ENCODE measurements at regions not wholly inside any gene's neighbourhood (a gene's known extent, or its start where the extent isn't known, plus 50 kb on each side); places are given as distances from the start of the nearest gene placed in this dataset.

DNA sequence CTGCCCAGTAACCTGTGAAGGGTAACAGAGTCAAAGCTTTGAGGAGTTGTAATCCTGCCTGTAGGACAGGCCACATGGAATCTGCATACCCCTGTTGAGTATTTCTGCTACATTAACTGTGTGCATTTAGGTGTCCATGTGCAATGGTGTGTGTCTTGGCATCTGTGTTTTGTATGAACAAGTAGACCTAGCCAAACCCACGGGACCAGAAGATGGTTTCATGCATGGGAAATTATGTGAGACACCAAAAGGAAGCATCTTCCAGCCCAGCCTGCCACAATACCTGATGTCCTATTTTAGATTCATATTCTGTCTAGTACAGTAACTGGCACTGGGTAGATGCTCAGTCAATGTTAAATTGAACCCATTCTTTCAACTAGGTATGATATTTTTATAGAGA is 70.8 kb upstream of the KCND3 start:
- H3K9ac ChIP-seq (ENCODE audit: low read depth in 1 of 3, low read length in 3 of 3): no peak overlapping the region
- H3K4me3 ChIP-seq (ENCODE audit: low read length in 3 of 3): no peak overlapping the region
- peaks cover 0 to 2% (median 0%) of the 10 kb centered on the region in 3 donors for H3K27me3 ChIP-seq (ENCODE audit: control insufficient read depth in 3 of 3, insufficient read depth in 3 of 3, low read length in 3 of 3)
- peaks cover 0 to 7% (median 0%) of the 10 kb centered on the region in 3 donors for H3K4me1 ChIP-seq (ENCODE audit: control insufficient read depth in 3 of 3, insufficient read depth in 3 of 3, low read length in 3 of 3)
- no peaks in the 10 kb centered on the region for H3K9me3 ChIP-seq (ENCODE audit: control insufficient read depth in 3 of 3, low read length in 3 of 3)
- H3K27ac ChIP-seq (ENCODE audit: low read depth, low read length): no peak overlapping the region
- H3K36me3 ChIP-seq (ENCODE audit: control insufficient read depth in 3 of 3, insufficient read depth in 3 of 3, low read length in 3 of 3): no peaks in the 10 kb centered on the region

GRCh38 chr1:112061056-112061455 is 71.6 kb upstream of the KCND3 start:
- peaks cover 0 to 2% (median 0%) of the 10 kb centered on the region in 3 donors for H3K27me3 ChIP-seq (ENCODE audit: control insufficient read depth in 3 of 3, insufficient read depth in 3 of 3, low read length in 3 of 3)
- no peak overlapping the region for H3K4me3 ChIP-seq (ENCODE audit: low read length in 3 of 3)
- no peak overlapping the region for H3K9ac ChIP-seq (ENCODE audit: low read depth in 1 of 3, low read length in 3 of 3)
- no peaks in the 10 kb centered on the region for H3K9me3 ChIP-seq (ENCODE audit: control insufficient read depth in 3 of 3, low read length in 3 of 3)
- peaks cover 0 to 5% (median 0%) of the 10 kb centered on the region in 3 donors for H3K4me1 ChIP-seq (ENCODE audit: control insufficient read depth in 3 of 3, insufficient read depth in 3 of 3, low read length in 3 of 3)
- H3K27ac ChIP-seq (ENCODE audit: low read depth, low read length): no peak overlapping the region
- H3K36me3 ChIP-seq (ENCODE audit: control insufficient read depth in 3 of 3, insufficient read depth in 3 of 3, low read length in 3 of 3): no peaks in the 10 kb centered on the region

- Histone ChIP-seq H3K27me3 (ENCODE audit: control insufficient read depth in 3 of 3, insufficient read depth in 3 of 3, low read length in 3 of 3) (peaks cover 0 to 2% (median 0%) of the 10 kb centered on the region in 3 donors), H3K9ac (ENCODE audit: low read depth in 1 of 3, low read length in 3 of 3) (no peak overlapping the region), H3K4me1 (ENCODE audit: control insufficient read depth in 3 of 3, insufficient read depth in 3 of 3, low read length in 3 of 3) (no peaks in the 10 kb centered on the region), H3K9me3 (ENCODE audit: control insufficient read depth in 3 of 3, low read length in 3 of 3) (no peaks in the 10 kb centered on the region), H3K36me3 (ENCODE audit: control insufficient read depth in 3 of 3, insufficient read depth in 3 of 3, low read length in 3 of 3) (no peaks in the 10 kb centered on the region), H3K4me3 (ENCODE audit: low read length in 3 of 3) (no peak overlapping the region), H3K27ac (ENCODE audit: low read depth, low read length) (no peak overlapping the region)
Measured at GRCh38 chr1:112061901-112062320, 72.4 kb upstream of the KCND3 start.

DNA sequence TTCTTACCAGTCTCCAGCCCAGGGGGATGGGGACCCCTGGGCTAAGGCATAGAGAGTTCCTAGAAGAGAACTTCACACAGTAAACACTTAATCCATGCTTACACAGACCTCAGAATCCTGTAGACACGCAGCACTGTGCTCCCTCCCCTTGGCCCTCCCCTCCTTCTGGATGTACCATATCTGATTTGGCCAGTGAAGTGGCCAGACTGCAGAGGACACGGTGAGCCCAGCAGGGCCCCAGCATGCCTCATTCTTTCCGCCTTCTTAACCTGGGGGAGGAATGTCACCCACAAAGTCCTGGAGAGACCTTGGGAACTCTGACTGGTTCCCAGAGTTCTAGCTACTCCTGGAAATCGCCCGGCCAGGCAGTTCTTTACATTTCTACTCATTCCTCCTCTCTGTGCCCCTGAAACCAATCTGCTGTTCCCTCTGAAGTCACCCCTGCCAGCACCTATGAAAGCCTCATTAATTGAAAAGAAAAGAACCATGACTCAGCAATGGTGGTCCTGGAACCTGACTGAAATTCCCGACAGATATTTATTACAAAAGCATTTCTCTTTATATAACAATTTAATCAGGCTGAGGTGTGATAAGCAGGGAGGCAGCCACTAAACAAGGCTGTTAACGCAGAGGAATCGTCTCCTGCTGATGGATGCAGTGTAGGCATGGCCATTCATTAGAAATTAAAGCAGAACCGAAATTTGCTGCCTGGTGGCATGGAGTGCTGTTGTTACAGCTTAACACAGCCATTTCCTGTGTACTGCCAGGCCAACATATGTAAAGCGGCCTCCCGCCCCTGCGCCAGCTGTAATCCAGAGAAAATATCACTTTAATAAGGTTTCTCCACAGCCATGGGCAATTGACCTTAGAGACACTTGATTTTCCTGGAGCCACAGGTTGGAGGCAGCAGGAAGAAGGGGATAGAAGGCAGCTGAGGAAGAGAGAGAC is 74.6 kb upstream of the KCND3 start:
- Histone ChIP-seq H3K9ac (ENCODE audit: low read depth in 1 of 3, low read length in 3 of 3) (no peak overlapping the region), H3K27me3 (ENCODE audit: control insufficient read depth in 3 of 3, insufficient read depth in 3 of 3, low read length in 3 of 3) (peaks cover 0 to 2% (median 0%) of the 10 kb centered on the region in 3 donors), H3K27ac (ENCODE audit: low read depth, low read length) (no peak overlapping the region), H3K36me3 (ENCODE audit: control insufficient read depth in 3 of 3, insufficient read depth in 3 of 3, low read length in 3 of 3) (no peaks in the 10 kb centered on the region), H3K9me3 (ENCODE audit: control insufficient read depth in 3 of 3, low read length in 3 of 3) (no peaks in the 10 kb centered on the region), H3K4me1 (ENCODE audit: control insufficient read depth in 3 of 3, insufficient read depth in 3 of 3, low read length in 3 of 3) (no peaks in the 10 kb centered on the region), H3K4me3 (ENCODE audit: low read length in 3 of 3) (no peak overlapping the region)

DNA sequence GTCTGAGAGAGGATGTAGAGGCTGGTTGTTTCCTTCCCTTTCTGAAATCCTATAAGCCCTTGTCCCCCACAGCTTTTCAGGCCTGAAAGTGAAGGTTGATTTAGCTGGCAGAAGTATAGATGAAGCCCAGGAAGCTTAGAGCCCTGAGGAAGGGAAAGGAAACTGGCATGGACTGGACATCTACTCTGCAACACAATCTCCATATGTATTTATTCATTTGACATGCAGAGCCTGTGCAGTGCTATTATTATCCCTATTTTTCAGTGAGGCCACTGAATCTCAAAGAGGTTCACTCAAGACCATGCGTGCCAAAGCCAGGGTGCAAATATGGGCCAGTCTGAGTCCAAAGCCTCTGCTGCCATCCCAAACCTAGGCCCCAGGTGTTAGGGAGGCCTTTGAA is 78.5 kb upstream of the KCND3 start:
- no peak overlapping the region for H3K27ac ChIP-seq (ENCODE audit: low read depth, low read length)
- no peaks in the 10 kb centered on the region for H3K4me1 ChIP-seq (ENCODE audit: control insufficient read depth in 3 of 3, insufficient read depth in 3 of 3, low read length in 3 of 3)
- H3K9me3 ChIP-seq (ENCODE audit: control insufficient read depth in 3 of 3, low read length in 3 of 3): no peaks in the 10 kb centered on the region
- H3K27me3 ChIP-seq (ENCODE audit: control insufficient read depth in 3 of 3, insufficient read depth in 3 of 3, low read length in 3 of 3): peaks cover 0 to 2% (median 0%) of the 10 kb centered on the region in 3 donors
- no peaks in the 10 kb centered on the region for H3K36me3 ChIP-seq (ENCODE audit: control insufficient read depth in 3 of 3, insufficient read depth in 3 of 3, low read length in 3 of 3)
- H3K9ac ChIP-seq (ENCODE audit: low read depth in 1 of 3, low read length in 3 of 3): no peak overlapping the region
- H3K4me3 ChIP-seq (ENCODE audit: low read length in 3 of 3): no peak overlapping the region

DNA sequence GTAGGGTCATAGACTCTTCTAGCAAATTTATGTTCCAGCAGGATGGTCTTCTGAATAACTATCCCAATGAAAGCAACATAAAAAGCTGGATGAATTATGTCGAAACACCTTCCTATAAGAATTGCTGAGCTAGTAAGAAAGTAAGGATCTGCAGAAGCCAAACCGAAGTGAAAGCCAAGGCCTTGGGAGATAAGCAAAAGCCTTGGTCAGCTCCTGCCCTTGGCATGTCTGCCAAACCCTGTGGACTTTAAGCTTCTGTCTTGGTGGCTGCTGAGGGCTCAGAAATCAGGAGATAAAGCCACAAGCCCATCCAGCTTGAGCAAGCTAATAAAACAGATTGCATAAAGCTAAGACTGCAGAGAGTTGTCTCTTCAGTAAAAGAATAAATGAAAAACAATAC is 81.2 kb upstream of the KCND3 start:
- H3K27ac ChIP-seq (ENCODE audit: low read depth, low read length): no peak overlapping the region
- no peaks in the 10 kb centered on the region for H3K36me3 ChIP-seq (ENCODE audit: control insufficient read depth in 3 of 3, insufficient read depth in 3 of 3, low read length in 3 of 3)
- no peak overlapping the region for H3K4me3 ChIP-seq (ENCODE audit: low read length in 3 of 3)
- H3K9ac ChIP-seq (ENCODE audit: low read depth in 1 of 3, low read length in 3 of 3): no peak overlapping the region
- no peaks in the 10 kb centered on the region for H3K27me3 ChIP-seq (ENCODE audit: control insufficient read depth in 3 of 3, insufficient read depth in 3 of 3, low read length in 3 of 3)
- H3K9me3 ChIP-seq (ENCODE audit: control insufficient read depth in 3 of 3, low read length in 3 of 3): no peaks in the 10 kb centered on the region
- H3K4me1 ChIP-seq (ENCODE audit: control insufficient read depth in 3 of 3, insufficient read depth in 3 of 3, low read length in 3 of 3): no peaks in the 10 kb centered on the region

GRCh38 chr1:112074711-112075110 is 85.2 kb upstream of the KCND3 start:
- H3K9ac ChIP-seq (ENCODE audit: low read depth in 1 of 3, low read length in 3 of 3): no peak overlapping the region
- no peak overlapping the region for H3K27ac ChIP-seq (ENCODE audit: low read depth, low read length)
- H3K27me3 ChIP-seq (ENCODE audit: control insufficient read depth in 3 of 3, insufficient read depth in 3 of 3, low read length in 3 of 3): no peaks in the 10 kb centered on the region
- no peaks in the 10 kb centered on the region for H3K36me3 ChIP-seq (ENCODE audit: control insufficient read depth in 3 of 3, insufficient read depth in 3 of 3, low read length in 3 of 3)
- H3K9me3 ChIP-seq (ENCODE audit: control insufficient read depth in 3 of 3, low read length in 3 of 3): no peaks in the 10 kb centered on the region
- no peak overlapping the region for H3K4me3 ChIP-seq (ENCODE audit: low read length in 3 of 3)
- H3K4me1 ChIP-seq (ENCODE audit: control insufficient read depth in 3 of 3, insufficient read depth in 3 of 3, low read length in 3 of 3): no peaks in the 10 kb centered on the region

- Histone ChIP-seq H3K9me3 (ENCODE audit: control insufficient read depth in 3 of 3, low read length in 3 of 3) (no peaks in the 10 kb centered on the region), H3K4me1 (ENCODE audit: control insufficient read depth in 3 of 3, insufficient read depth in 3 of 3, low read length in 3 of 3) (no peaks in the 10 kb centered on the region), H3K27ac (ENCODE audit: low read depth, low read length) (no peak overlapping the region), H3K27me3 (ENCODE audit: control insufficient read depth in 3 of 3, insufficient read depth in 3 of 3, low read length in 3 of 3) (no peaks in the 10 kb centered on the region), H3K9ac (ENCODE audit: low read depth in 1 of 3, low read length in 3 of 3) (no peak overlapping the region), H3K36me3 (ENCODE audit: control insufficient read depth in 3 of 3, insufficient read depth in 3 of 3, low read length in 3 of 3) (no peaks in the 10 kb centered on the region), H3K4me3 (ENCODE audit: low read length in 3 of 3) (no peak overlapping the region)
Measured at GRCh38 chr1:112075566-112075965, 86.1 kb upstream of the KCND3 start.

- Histone ChIP-seq H3K27me3 (ENCODE audit: control insufficient read depth in 3 of 3, insufficient read depth in 3 of 3, low read length in 3 of 3) (no peaks in the 10 kb centered on the region), H3K27ac (ENCODE audit: low read depth, low read length) (no peak overlapping the region), H3K4me3 (ENCODE audit: low read length in 3 of 3) (no peak overlapping the region), H3K4me1 (ENCODE audit: control insufficient read depth in 3 of 3, insufficient read depth in 3 of 3, low read length in 3 of 3) (no peaks in the 10 kb centered on the region), H3K9me3 (ENCODE audit: control insufficient read depth in 3 of 3, low read length in 3 of 3) (no peaks in the 10 kb centered on the region), H3K36me3 (ENCODE audit: control insufficient read depth in 3 of 3, insufficient read depth in 3 of 3, low read length in 3 of 3) (no peaks in the 10 kb centered on the region), H3K9ac (ENCODE audit: low read depth in 1 of 3, low read length in 3 of 3) (no peak overlapping the region)
Measured at GRCh38 chr1:112079446-112079845, 90.0 kb upstream of the KCND3 start.

GRCh38 chr1:112083487-112083886 is 94.0 kb upstream of the KCND3 start:
- no peak overlapping the region for H3K27ac ChIP-seq (ENCODE audit: low read depth, low read length)
- H3K4me1 ChIP-seq (ENCODE audit: control insufficient read depth in 3 of 3, insufficient read depth in 3 of 3, low read length in 3 of 3): no peaks in the 10 kb centered on the region
- no peaks in the 10 kb centered on the region for H3K36me3 ChIP-seq (ENCODE audit: control insufficient read depth in 3 of 3, insufficient read depth in 3 of 3, low read length in 3 of 3)
- no peaks in the 10 kb centered on the region for H3K9me3 ChIP-seq (ENCODE audit: control insufficient read depth in 3 of 3, low read length in 3 of 3)
- peaks cover 0 to 3% (median 0%) of the 10 kb centered on the region in 3 donors for H3K27me3 ChIP-seq (ENCODE audit: control insufficient read depth in 3 of 3, insufficient read depth in 3 of 3, low read length in 3 of 3)
- no peak overlapping the region for H3K9ac ChIP-seq (ENCODE audit: low read depth in 1 of 3, low read length in 3 of 3)
- H3K4me3 ChIP-seq (ENCODE audit: low read length in 3 of 3): no peak overlapping the region

All from skeletal muscle tissue (tissue), 3 donors.